Mammary epithelial cell (primary cell): ENCODE measurements at regions not wholly inside any gene's neighbourhood (a gene's known extent, or its start where the extent isn't known, plus 50 kb on each side); places are given as distances from the start of the nearest gene placed in this dataset.

Source experiments
- CTCF ChIP-seq, 2 donors: IDR thresholded peaks in 1 of 2; conservative IDR thresholded peaks in 1 of 2; 2 replicates each; pipeline ENCODE4 v1.5.1; 2011 to 2012; ENCODE audit warnings: inconsistent platforms in 2 of 2, low read length in 2 of 2, mild to moderate bottlenecking in 2 of 2, control low read depth in 1 of 2, low read depth in 1 of 2; ENCODE audit not compliant: insufficient read depth in 1 of 2; ENCODE audit errors: extremely low read depth in 1 of 2
- EZH2 ChIP-seq: IDR thresholded peaks from 2 replicates; pipeline ENCODE4 v1.6.1; 2012; ENCODE audit warnings: low read length, inconsistent platforms, borderline replicate concordance

GRCh38 chr12:131290255-131290959 is 336.7 kb downstream of the ADGRD1 start:
- TF ChIP-seq CTCF (conservative IDR thresholded peaks at IDR 0.05 in 1 of 2, IDR thresholded peaks at IDR 0.05 in 1 of 2; ENCODE audit: extremely low read depth in 1 of 2, insufficient read depth in 1 of 2, low read depth in 1 of 2, low read length in 2 of 2) (no peak), EZH2 (no peak)
